AG10803 (cell line): ENCODE measurements at regions not wholly inside any gene's neighbourhood (a gene's known extent, or its start where the extent isn't known, plus 50 kb on each side); places are given as distances from the start of the nearest gene placed in this dataset.

ENCODE experiments used
- DNase-seq: peaks from one replicate; pipeline ENCODE4 v3.0.0; 2010; ENCODE audit warnings: low read depth
- H3K4me3 ChIP-seq: 2 replicates; pipeline ENCODE4 v1.5.1; 2011; ENCODE audit warnings: mild to moderate bottlenecking, low read length, control low read depth
- TF ChIP-seq, protein P1 (sequence below): conservative IDR thresholded peaks from 2 replicates; pipeline ENCODE4 v1.5.1; 2011; ENCODE audit warnings: mild to moderate bottlenecking, low read length, control low read depth, inconsistent platforms

DNA sequence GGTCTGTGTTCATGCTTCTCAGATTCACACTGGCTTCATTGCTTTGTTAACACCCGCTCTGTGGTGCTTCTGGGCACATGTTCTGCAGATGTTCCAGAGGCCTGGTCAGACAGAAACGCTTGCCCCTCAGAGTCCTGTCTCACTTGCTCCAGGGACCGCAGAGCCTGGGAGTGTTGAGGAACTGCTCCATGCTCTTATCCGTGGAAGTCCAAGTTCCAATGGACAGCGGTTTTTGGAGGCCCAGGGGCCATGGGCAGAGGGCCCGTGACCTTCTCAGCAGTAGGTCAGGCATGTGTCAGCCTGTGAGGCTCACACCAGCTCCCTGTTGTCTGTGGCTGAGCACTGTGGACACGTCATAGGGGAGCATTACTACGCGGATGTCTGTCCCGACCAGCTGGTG is 364.7 kb upstream of the IRX1 start:
- TF ChIP-seq, protein P1, sequence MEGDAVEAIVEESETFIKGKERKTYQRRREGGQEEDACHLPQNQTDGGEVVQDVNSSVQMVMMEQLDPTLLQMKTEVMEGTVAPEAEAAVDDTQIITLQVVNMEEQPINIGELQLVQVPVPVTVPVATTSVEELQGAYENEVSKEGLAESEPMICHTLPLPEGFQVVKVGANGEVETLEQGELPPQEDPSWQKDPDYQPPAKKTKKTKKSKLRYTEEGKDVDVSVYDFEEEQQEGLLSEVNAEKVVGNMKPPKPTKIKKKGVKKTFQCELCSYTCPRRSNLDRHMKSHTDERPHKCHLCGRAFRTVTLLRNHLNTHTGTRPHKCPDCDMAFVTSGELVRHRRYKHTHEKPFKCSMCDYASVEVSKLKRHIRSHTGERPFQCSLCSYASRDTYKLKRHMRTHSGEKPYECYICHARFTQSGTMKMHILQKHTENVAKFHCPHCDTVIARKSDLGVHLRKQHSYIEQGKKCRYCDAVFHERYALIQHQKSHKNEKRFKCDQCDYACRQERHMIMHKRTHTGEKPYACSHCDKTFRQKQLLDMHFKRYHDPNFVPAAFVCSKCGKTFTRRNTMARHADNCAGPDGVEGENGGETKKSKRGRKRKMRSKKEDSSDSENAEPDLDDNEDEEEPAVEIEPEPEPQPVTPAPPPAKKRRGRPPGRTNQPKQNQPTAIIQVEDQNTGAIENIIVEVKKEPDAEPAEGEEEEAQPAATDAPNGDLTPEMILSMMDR = no peak
- no peak for DNase-seq
- H3K4me3 ChIP-seq = no peak overlapping the region

DNA sequence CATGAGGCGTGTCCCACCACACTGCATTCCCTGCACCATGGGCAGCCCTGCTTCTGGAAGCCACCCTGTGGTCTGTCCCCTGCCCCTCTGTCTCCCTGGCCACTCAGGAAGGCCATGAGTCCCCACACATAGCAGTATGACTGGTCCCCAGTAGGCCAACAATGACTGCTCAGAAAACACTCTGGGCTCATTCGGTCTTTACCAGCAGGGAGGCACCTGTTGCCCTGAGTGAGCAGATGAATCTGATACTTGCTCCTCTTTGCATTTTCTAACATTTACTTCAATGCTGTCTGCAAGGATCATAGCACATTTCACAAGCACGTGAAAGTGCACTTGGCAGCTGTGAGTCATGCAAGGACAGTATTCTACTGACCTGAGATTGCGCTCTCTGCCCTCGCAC is 365.4 kb upstream of the IRX1 start:
- no peak overlapping the region for H3K4me3 ChIP-seq
- no peak for DNase-seq
- TF ChIP-seq, protein P1 = no peak

DNA sequence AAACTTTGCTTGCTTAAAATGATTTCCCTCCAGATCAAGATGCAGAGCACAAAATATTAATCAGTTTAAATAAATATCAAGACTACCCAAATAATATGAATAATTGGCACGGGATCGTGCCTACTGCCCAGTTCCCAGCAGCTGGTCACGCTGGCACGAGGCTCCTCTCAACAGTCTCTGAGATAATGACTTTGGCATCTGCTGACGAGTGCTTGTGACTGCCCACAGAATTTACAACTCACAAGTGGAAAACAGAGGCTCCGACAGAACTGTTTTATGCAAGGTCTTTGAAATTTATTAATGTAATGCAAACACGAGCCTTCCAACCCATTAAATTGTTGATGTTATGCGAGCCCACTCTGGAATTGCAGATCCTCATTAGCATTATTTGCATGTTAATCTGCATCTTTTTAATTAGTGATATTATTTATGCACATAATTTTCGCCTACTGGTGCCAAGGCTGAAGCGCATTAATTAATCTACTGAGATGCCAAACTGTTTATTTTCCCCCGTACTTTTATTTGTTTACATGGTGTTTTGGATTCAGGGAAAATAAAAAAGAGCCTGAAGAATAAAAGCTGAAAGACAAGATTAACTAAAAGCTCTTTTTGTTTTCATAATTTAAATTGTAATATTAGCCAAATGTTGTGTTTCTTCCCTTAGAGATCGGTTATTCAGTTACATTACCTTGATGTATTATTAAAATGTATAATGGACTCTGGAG is 369.3 kb upstream of the IRX1 start:
- TF ChIP-seq, protein P1 = no peak
- no peak overlapping the region for H3K4me3 ChIP-seq
- no peak for DNase-seq

DNA sequence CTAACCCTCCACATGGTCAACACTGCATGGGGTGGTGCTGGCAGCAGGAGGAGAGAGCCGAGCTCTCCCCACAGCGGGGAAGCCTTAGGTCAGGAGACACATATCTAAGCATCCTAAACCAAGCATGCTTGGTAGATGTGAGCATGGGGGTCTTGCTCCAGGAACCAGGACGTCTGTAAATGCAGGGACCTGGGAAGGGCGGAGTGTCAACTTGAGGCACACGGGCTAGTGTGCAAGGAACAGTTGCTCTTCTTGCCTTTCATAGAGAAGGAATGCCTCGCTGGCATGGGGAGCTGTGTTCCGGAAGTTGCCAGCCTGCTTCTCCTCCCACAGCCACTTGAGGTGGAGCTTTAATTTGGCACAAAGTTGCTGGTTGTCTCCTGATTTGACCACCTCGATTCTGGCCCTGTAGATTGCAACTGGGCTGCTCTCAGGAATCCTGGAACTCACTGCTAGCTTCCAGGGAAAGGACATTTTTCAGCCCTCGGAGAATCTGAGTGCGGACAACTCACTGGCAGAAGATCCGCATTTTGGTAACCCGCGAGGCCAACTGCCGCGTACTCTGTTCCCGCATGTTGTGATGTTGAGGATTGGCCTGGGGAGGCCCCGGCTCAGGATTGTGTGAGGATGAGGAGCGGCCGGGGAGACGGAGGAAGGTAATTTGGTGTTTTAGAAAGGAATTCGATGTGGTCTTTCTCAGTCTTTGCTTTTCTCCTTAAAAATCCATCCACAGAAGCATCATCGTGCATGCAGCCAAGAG is 370.3 kb upstream of the IRX1 start:
- TF ChIP-seq, protein P1 = no peak
- DNase-seq = no peak
- H3K4me3 ChIP-seq = no peak overlapping the region

DNA sequence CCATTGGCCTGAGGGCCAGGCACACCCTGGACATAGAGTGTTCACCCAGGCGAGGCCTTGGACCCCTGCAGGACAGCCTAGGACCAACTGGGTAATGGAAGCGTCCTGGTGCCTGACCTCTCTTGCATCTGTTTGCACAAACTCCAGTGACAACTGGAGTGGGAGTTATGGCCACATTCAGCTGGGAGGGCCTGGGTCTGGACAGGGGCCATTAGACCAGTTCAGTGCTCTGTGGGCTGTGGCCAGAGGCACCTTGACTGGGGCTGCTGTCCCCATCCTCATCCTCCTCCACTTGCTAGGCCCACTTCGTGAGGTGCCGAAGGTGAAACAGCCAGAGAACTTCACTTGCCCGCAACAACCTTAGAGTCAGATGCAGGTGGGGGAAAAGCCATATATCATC is 372.7 kb upstream of the IRX1 start:
- TF ChIP-seq, protein P1 = no peak
- H3K4me3 ChIP-seq = no peak overlapping the region
- DNase-seq = no peak

DNA sequence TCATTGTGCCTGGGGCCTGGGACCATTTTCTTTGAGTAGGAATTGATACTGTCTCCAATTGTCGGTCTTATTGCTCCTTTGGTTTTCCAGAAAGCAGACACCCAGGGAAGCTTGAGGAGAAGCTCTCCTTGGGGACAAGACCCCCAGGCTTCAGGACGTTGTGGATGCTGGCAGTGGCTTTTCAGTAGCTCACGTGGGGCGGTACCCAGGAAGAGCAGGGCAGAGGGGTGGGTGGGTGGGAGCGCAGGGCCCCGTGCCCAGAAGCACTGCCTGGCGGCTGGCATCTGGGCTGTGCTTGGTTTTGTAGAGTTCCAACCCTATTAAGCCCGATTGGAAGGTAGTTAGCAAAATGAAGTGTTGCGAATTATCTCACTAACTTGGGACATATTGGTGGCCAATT is 374.2 kb upstream of the IRX1 start:
- DNase-seq = no peak
- no peak overlapping the region for H3K4me3 ChIP-seq
- TF ChIP-seq, protein P1 = no peak
